BLaER1 (cell line): ENCODE measurements at regions not wholly inside any gene's neighbourhood (a gene's known extent, or its start where the extent isn't known, plus 50 kb on each side); places are given as distances from the start of the nearest gene placed in this dataset.

Experiments used
- H3K27ac ChIP-seq: shearing (Covaris generic); formaldehyde crosslinking; 2 replicates; pipeline ENCODE4 v1.8.1; 2022
- H3K27me3 ChIP-seq: shearing (Covaris generic); formaldehyde crosslinking; 2 replicates; pipeline ENCODE4 v1.8.1; 2022
- H3K36me3 ChIP-seq: shearing (Covaris generic); formaldehyde crosslinking; 2 replicates; pipeline ENCODE4 v1.8.1; 2022
- H3K4me1 ChIP-seq: shearing (Covaris generic); formaldehyde crosslinking; 2 replicates; pipeline ENCODE4 v1.8.1; 2022
- H3K4me2 ChIP-seq: shearing (Covaris generic); formaldehyde crosslinking; 2 replicates; pipeline ENCODE4 v1.8.1; 2022
- H3K4me3 ChIP-seq: shearing (Covaris generic); formaldehyde crosslinking; 2 replicates; pipeline ENCODE4 v1.8.1; 2022
- H3K9ac ChIP-seq: shearing (Covaris generic); formaldehyde crosslinking; 2 replicates; pipeline ENCODE4 v1.8.1; 2022
- H3K9me3 ChIP-seq: shearing (Covaris generic); formaldehyde crosslinking; 2 replicates; pipeline ENCODE4 v1.8.1; 2022
- H4K20me1 ChIP-seq: shearing (Covaris generic); formaldehyde crosslinking; 2 replicates; pipeline ENCODE4 v1.8.1; 2022
- Cebpa-rat ChIP-seq: shearing (Covaris generic); IDR thresholded peaks from 2 replicates; pipeline ENCODE4 v1.8.1; 2022

DNA sequence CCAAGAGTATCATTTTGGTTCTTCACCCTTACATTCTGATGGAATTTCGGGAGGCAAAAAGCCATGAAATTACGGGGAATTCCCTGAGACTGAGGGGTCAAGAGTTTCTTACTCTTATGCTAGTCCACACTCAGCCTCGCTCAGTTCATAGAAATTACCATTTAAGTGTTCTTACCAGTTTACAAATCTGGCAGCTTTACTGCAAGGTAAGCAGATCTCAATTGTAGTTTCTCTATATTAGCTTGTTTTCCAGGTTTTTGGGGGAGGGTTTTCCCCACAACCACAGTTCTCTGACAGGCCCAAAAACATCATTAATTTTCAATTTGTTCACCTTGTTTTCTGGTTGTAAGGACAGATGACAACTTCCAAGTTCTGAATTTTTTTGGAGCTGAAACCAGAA, 1028.4 kb downstream of the FAM181B start:
- Histone ChIP-seq H3K27me3 (no peaks in the 10 kb centered on the region), H3K36me3 (no peaks in the 10 kb centered on the region), H3K9ac (no peak overlapping the region), H3K4me2 (no peak overlapping the region), H3K9me3 (no peaks in the 10 kb centered on the region), H4K20me1 (no peaks in the 10 kb centered on the region), H3K4me1 (no peaks in the 10 kb centered on the region), H3K4me3 (no peak overlapping the region), H3K27ac (no peak overlapping the region)
- no peak for TF ChIP-seq Cebpa-rat

DNA sequence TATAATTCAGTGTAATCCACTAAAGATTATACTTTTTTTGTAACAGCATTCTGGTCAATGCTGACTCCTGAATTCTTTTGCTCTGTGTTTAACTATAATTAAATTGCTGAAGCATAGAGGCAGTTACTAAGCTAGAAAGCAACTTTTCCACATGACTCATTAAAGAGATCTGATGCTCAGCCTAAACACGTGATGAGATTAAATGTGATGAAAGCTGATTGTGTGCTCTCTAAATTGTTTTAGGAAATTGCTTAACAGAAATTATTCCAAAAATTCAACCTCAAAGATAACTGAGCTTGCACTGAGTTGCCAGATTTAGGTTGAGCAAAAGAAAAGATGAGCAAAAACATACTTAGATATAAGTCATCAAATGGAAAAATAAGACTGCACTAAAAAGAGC, 1033.6 kb downstream of the FAM181B start:
- no peaks in the 10 kb centered on the region for H3K27me3 ChIP-seq
- no peaks in the 10 kb centered on the region for H3K36me3 ChIP-seq
- no peak overlapping the region for H3K4me3 ChIP-seq
- H4K20me1 ChIP-seq = no peaks in the 10 kb centered on the region
- H3K9me3 ChIP-seq = no peaks in the 10 kb centered on the region
- no peak overlapping the region for H3K4me2 ChIP-seq
- no peaks in the 10 kb centered on the region for H3K4me1 ChIP-seq
- no peak for TF ChIP-seq Cebpa-rat
- H3K9ac ChIP-seq = no peak overlapping the region
- H3K27ac ChIP-seq = no peak overlapping the region

DNA sequence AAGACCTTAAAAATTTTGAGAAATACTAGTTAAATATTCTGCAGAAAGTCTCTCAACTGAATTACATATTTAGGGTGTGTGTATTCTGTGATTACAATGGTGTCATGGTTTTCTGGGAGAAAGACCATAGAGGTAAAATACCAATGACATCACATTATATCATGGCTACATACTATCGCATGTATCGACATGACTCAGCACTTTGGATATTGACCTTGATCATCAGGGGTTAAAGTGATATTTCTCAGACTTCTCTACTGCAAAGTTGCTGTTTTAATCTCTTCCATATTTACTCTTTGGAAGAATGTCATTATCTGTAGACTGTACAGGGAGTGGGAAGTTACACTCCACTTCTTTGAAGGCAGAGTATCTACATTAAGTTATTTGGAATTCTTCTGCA, 1046.6 kb downstream of the FAM181B start:
- no peaks in the 10 kb centered on the region for H3K27me3 ChIP-seq
- H3K36me3 ChIP-seq = no peaks in the 10 kb centered on the region
- H3K4me2 ChIP-seq = no peak overlapping the region
- H3K9me3 ChIP-seq = no peaks in the 10 kb centered on the region
- H3K4me3 ChIP-seq = no peak overlapping the region
- H3K27ac ChIP-seq = no peak overlapping the region
- no peaks in the 10 kb centered on the region for H3K4me1 ChIP-seq
- H3K9ac ChIP-seq = no peak overlapping the region
- no peak for TF ChIP-seq Cebpa-rat
- H4K20me1 ChIP-seq = no peaks in the 10 kb centered on the region

DNA sequence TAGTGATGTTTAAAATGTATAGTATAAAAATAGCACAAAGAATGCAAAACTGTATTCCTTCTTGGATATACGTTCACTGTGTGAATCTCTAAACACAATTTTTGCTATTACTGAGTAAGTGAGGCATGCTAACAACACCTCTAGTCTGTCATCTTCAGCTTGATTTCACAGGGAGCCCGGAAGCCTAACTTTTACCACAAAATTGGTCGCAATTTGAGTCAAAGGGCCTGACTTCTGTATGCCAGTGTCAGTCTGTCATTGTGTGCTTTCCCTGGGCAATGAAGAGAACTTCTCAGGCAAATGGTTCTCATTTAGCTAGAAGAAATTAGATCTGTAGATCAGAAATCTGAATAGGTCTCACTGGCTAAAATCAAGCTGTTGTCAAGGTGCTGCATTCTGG, 1059.5 kb downstream of the FAM181B start:
- no peak overlapping the region for H3K27ac ChIP-seq

DNA sequence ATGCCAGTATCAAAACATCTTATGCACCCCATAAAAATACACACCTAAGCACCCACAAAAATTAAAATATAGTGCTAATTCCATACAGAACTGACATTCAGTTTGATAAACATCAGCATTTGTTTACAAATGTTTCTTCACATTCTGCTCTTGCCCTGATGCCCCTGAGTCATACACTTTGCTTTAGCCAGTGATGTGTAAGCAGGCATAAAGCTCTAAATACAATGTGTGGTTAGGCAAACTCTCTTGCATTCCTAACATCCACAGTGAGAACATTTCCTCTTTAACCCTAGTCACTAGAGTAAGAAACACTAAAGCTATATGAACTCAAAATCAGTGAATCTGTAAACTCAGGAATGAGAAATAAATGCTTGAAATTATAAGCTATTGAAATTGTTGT, 1060.7 kb downstream of the FAM181B start:
- H3K36me3 ChIP-seq = no peaks in the 10 kb centered on the region
- no peak for TF ChIP-seq Cebpa-rat
- no peak overlapping the region for H3K9ac ChIP-seq

More for the DNA sequence above, 1059.5 kb downstream of the FAM181B start:
- no peaks in the 10 kb centered on the region for H3K36me3 ChIP-seq
- H4K20me1 ChIP-seq = no peaks in the 10 kb centered on the region
- no peak overlapping the region for H3K4me2 ChIP-seq
- H3K9me3 ChIP-seq = no peaks in the 10 kb centered on the region
- H3K4me1 ChIP-seq = no peaks in the 10 kb centered on the region
- no peak overlapping the region for H3K4me3 ChIP-seq
- H3K9ac ChIP-seq = no peak overlapping the region
- TF ChIP-seq Cebpa-rat = no peak
- H3K27me3 ChIP-seq = no peaks in the 10 kb centered on the region

DNA sequence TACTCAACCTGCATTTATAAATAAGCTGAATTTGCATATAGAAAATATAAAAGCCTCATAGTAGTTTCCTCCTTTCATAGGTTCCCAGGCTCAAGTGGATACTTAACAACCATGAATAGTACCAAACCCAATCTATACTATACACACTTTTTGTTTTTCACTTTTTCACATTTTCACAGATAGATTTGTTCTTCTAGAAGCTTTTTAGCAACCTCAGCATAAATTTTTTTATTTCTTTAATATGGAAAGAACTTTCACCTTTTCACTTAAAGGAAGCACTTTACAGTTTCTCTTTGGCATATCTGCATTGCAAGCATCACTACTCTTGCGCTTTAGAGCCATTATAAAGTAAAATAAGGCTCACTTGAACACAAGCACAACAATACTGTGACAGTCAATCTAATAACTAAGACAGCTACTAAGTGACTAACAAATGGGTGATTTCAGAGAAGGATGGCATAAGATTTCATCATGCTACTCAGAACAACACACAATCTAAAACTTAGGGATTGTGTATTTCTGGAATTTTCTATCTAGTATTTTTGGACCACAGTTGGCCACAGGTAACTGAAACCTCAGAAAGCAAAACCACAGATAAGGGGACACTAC, 1063.6 kb downstream of the FAM181B start:
- Histone ChIP-seq H3K4me2 (no peak overlapping the region), H3K4me3 (no peak overlapping the region)

More for the DNA sequence above, 1060.7 kb downstream of the FAM181B start:
- Histone ChIP-seq H3K4me3 (no peak overlapping the region), H3K9me3 (no peaks in the 10 kb centered on the region), H4K20me1 (no peaks in the 10 kb centered on the region), H3K27ac (no peak overlapping the region), H3K4me1 (no peaks in the 10 kb centered on the region), H3K4me2 (no peak overlapping the region), H3K27me3 (no peaks in the 10 kb centered on the region)

DNA sequence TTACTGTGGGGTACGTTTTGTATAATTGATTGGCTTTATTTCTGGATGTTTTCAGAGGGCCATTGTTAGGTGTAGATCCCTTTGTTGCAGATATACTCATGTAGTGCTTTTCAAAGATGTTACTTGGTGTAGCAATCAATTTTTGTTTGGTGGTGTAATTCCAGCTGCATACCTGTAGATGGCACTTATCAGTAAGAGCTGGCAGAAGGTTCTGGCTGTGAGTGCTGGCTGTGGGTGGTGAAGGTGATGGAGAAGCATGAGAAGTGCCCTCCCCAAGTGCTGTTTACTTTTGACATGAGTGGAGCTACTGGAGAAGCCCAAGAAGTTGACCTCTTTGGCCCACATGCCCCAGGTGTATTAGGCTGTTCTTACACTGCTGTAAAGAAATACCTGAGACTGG, 1074.9 kb downstream of the FAM181B start:
- no peak for TF ChIP-seq Cebpa-rat
- Histone ChIP-seq H4K20me1 (no peaks in the 10 kb centered on the region), H3K27me3 (no peaks in the 10 kb centered on the region), H3K9ac (no peak overlapping the region), H3K4me3 (no peak overlapping the region), H3K36me3 (no peaks in the 10 kb centered on the region), H3K4me2 (no peak overlapping the region), H3K9me3 (peaks cover 5% of the 10 kb centered on the region; the same call in 1 of the 2 replicates), H3K27ac (no peak overlapping the region), H3K4me1 (no peaks in the 10 kb centered on the region)

More for the DNA sequence above, 1063.6 kb downstream of the FAM181B start:
- H4K20me1 ChIP-seq = no peaks in the 10 kb centered on the region
- H3K36me3 ChIP-seq = no peaks in the 10 kb centered on the region
- no peaks in the 10 kb centered on the region for H3K9me3 ChIP-seq
- H3K27me3 ChIP-seq = no peaks in the 10 kb centered on the region
- no peak overlapping the region for H3K27ac ChIP-seq
- no peak for TF ChIP-seq Cebpa-rat
- H3K4me1 ChIP-seq = no peaks in the 10 kb centered on the region
- H3K9ac ChIP-seq = no peak overlapping the region

DNA sequence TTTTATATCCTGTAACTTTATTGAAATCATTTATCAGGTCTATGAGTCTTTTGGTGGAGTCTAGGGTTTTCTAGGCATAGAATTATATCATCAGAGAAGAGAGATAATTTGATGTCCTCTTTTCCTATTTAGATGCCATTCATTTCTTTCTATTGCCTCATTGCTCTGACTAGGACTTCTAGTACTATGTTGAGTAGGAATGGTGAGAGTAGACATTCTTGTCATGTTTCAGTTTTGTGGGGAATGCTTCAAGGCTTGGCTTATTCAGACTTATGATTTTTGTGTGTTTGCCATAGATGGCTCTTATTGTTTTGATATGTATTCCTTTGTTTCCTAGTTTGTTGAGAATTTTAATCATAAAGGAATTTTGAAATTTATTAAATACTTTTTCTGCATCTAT, 1078.3 kb downstream of the FAM181B start:
- H3K9me3 ChIP-seq = peaks cover 5% of the 10 kb centered on the region; the same call in 1 of the 2 replicates
- no peak for TF ChIP-seq Cebpa-rat
- no peak overlapping the region for H3K9ac ChIP-seq
- H3K27ac ChIP-seq = no peak overlapping the region
- H3K27me3 ChIP-seq = no peaks in the 10 kb centered on the region
- no peak overlapping the region for H3K4me2 ChIP-seq
- H3K4me3 ChIP-seq = no peak overlapping the region
- H3K36me3 ChIP-seq = no peaks in the 10 kb centered on the region
- no peaks in the 10 kb centered on the region for H4K20me1 ChIP-seq
- no peaks in the 10 kb centered on the region for H3K4me1 ChIP-seq

DNA sequence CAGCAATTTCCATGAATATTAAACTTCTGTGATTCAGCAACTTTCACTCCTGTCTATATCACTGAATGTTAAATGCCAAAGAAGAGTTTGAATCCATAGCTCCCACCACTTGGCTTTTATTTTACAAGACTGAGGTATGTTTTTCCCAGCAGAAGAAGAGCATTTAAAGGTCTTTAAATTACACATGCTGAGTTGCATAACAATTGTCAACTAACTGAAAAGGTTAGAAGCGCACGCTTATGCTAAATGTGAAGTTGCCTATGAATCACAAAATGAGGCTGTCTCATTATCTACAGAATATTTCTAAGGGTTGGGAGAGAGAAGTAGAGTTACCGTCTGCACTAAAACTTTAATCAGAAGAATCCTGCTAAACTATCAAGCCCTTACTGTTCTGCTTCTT, 1086.3 kb downstream of the FAM181B start:
- Histone ChIP-seq H4K20me1 (no peaks in the 10 kb centered on the region), H3K9me3 (no peaks in the 10 kb centered on the region), H3K4me3 (no peak overlapping the region), H3K4me2 (no peak overlapping the region), H3K27ac (no peak overlapping the region), H3K9ac (no peak overlapping the region), H3K36me3 (no peaks in the 10 kb centered on the region), H3K4me1 (no peaks in the 10 kb centered on the region), H3K27me3 (peaks cover 7% of the 10 kb centered on the region; the same call in 1 of the 2 replicates)
- TF ChIP-seq Cebpa-rat = no peak

DNA sequence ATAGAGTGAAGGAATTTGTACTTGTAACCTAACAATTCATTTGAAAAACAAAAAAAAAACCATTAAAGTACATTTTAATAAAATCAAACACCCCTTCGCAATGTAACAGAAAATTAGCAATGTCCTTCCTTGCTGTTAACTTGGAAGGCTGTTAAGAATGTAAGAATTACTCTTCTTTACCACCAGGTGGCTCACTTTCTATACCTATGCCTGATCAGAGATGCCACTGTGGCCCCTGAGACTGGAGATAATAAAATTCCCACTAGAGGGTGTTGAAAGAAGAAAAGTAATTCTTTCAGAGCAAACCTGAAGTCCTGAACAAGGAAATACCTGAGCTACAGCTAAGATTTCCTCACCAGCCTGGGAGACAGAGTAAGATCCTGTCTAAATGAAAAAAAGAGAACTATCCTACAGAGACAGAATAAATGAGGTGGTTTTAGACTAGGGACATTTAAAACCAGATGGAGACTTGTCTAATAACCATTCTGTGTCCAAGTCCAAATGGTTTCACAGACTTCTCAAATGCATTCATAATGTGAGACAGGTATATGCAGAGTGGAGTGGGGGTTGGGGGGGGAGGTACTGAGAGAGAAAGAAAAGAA, 1089.3 kb downstream of the FAM181B start:
- Histone ChIP-seq H3K4me2 (no peak overlapping the region), H4K20me1 (no peaks in the 10 kb centered on the region), H3K27me3 (peaks cover 7% of the 10 kb centered on the region; the same call in 1 of the 2 replicates), H3K4me3 (no peak overlapping the region), H3K36me3 (no peaks in the 10 kb centered on the region), H3K4me1 (no peaks in the 10 kb centered on the region), H3K9ac (no peak overlapping the region), H3K9me3 (no peaks in the 10 kb centered on the region), H3K27ac (no peak overlapping the region)
- no peak for TF ChIP-seq Cebpa-rat
